Activated T-helper 2 cell treated with anti-CD3 and anti-CD28 coated beads, Interferon-gamma antibody, Interleukin-2, Interleukin-4, amounts not matched to agents 10 μg/mL and 5 μg/mL and 100 μg/mL, durations not matched to agents 14 hours and 24 hours and 36 hours (primary cell): ENCODE measurements at regions not wholly inside any gene's neighbourhood (a gene's known extent, or its start where the extent isn't known, plus 50 kb on each side); places are given as distances from the start of the nearest gene placed in this dataset.

Experiments used
- DNase-seq: peaks from one replicate; pipeline ENCODE4 v3.0.0; 2021; ENCODE audit warnings: low spot score
- H3K27ac Mint-ChIP-seq: one replicate; pipeline ENCODE4 v1.8.0; 2021; ENCODE audit warnings: mixed read lengths
- H3K27me3 Mint-ChIP-seq: one replicate; pipeline ENCODE4 v1.8.0; 2021; ENCODE audit warnings: low read depth, mixed read lengths
- H3K36me3 Mint-ChIP-seq: one replicate; pipeline ENCODE4 v1.8.0; 2021; ENCODE audit warnings: low read depth, mixed read lengths
- H3K4me1 Mint-ChIP-seq: one replicate; pipeline ENCODE4 v1.8.0; 2021; ENCODE audit warnings: low read depth, mixed read lengths
- H3K4me3 Mint-ChIP-seq: one replicate; pipeline ENCODE4 v1.8.0; 2021; ENCODE audit warnings: low read depth, mild to moderate bottlenecking, moderate library complexity, mixed read lengths
- H3K9me3 Mint-ChIP-seq: one replicate; pipeline ENCODE4 v1.8.0; 2021; ENCODE audit warnings: mixed read lengths
- intact Hi-C: fragments of 100-400 bp; cut with micrococcal nuclease; formaldehyde crosslinking; loops from one replicate; pipeline ENCODE4 v1.15.1; 2023

DNA sequence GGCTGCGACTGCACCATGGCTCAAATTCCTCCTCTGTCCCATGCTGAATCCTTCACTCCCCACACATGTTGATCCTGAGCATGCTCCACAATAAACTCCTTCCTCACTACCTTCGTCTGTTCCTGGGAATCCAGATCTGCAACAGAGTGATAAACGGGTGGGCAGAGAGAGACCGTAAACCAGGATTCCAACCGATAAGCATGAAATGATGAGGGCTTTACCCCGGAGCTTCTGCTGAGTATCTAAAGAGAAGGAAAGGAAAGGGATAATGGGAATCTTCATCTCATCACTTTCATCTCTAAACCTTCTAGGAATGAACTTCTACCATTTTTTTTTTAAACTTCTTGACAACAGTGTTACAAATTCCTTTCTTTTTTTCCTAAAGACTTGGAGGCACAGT, 329.3 kb upstream of the TNP1 start:
- Mint-ChIP-seq H3K4me1 (no peaks in the 10 kb centered on the region), H3K9me3 (no peaks in the 10 kb centered on the region), H3K27me3 (peaks cover 11% of the 10 kb centered on the region), H3K4me3 (no peak overlapping the region), H3K36me3 (no peaks in the 10 kb centered on the region), H3K27ac (no peak overlapping the region)
- DNase-seq: no peak
- intact Hi-C loops: no loop called here

DNA sequence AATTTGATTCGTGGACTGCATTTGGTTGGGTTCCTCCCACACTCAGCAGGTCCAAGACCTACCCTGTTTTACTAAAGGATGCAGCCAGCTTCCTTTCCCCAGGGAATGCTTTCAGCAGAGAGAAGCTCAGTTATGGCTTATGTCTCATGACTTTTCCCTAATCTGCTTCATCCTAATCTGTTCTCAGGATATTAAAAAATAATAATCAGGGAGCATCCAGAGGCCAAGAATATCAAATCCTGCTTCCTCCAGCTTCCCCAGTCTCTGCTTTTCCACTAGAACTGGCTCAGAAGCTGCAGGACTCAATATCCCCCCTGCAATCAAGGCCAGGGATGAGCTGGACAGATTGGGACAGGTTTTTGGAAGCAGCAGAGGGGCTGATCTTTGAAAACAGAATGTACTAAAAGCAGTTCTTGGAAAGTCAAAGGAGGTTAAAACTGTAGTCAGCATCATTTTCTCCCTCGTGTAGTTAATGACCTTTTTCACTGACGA, 326.9 kb upstream of the TNP1 start:
- Mint-ChIP-seq H3K27me3 (peaks cover 7% of the 10 kb centered on the region), H3K4me3 (no peak overlapping the region), H3K4me1 (peaks cover 2% of the 10 kb centered on the region), H3K9me3 (no peaks in the 10 kb centered on the region), H3K36me3 (no peaks in the 10 kb centered on the region), H3K27ac (no peak overlapping the region)
- intact Hi-C loops: no loop called here
- no peak for DNase-seq

DNA sequence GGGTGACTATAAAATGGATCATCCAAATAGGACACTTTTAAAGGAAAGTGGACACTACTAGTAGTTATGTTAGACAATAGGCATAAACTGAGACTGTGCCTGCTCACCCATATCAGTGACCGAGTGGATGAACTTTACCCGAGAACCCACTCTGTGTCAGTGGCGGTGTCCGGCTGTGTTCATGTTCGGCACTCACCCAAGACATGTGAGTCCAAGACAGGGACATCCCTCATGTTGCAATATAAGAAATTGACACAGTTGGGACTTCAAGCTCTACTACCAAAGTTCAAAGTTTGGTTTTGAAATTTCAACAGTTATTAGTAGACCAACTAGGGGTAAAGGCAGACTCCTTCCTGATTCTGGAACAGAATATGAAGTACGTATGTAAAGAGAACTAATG, 326.3 kb upstream of the TNP1 start:
- Mint-ChIP-seq H3K9me3 (no peaks in the 10 kb centered on the region), H3K27ac (no peak overlapping the region), H3K4me3 (no peak overlapping the region), H3K36me3 (no peaks in the 10 kb centered on the region), H3K4me1 (peaks cover 2% of the 10 kb centered on the region), H3K27me3 (peaks cover 4% of the 10 kb centered on the region)
- no peak for DNase-seq
- intact Hi-C loops: no loop called here

DNA sequence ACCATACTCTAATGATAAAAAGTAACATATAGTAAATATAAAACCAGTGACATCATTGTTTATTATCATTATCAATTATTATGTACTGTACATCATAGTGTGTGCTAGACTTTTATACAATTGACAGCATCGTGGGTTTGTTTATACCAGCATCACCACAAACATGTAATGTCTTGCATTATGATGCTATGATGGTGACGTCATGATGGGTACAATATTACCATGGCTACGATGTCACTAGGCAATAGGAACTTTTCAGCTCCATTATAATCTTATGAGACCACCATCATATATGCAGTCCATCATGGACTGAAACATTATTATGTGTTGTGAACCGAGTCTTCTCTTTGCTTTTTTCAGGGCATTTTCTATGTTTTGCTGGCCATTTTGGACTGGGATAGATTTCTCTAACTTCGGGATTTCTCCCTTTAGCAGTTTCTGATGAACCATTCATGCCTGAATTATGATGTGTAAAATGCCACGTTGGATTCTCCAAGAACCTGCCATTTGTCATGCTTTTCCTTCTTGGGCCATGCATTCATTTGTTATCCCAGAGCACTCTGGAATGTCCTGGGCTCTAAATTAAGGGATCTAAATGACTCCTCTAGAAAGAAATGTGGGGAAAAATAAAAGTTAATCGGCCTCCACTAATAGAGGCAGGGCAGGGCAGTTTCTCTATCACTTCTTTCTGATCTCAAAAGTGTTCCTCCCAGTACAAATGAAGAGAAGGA, 325.6 kb upstream of the TNP1 start:
- H3K36me3 Mint-ChIP-seq: no peaks in the 10 kb centered on the region
- H3K4me3 Mint-ChIP-seq: no peak overlapping the region
- no peaks in the 10 kb centered on the region for H3K9me3 Mint-ChIP-seq
- peaks cover 1% of the 10 kb centered on the region for H3K27me3 Mint-ChIP-seq
- H3K27ac Mint-ChIP-seq: no peak overlapping the region
- peaks cover 2% of the 10 kb centered on the region for H3K4me1 Mint-ChIP-seq
- DNase-seq: no peak
- intact Hi-C loops: no loop called here

DNA sequence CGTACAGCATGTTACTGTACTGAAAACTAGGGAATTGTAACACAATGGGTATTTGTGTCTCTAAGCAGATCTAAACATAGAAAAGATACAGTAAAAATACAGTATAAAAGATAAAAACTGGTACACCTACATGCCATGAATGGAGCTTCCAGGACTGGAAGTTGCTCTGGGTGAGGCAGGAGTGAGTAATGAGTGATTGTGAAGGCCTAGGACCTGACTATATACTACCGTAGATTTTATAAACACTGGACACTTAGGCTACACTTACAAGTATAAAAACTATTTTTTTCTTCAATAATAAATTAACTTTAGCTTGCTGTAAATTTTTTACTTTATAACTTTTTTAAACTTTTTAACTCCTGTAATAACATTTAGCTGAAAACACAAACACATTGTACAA, 324.4 kb upstream of the TNP1 start:
- Mint-ChIP-seq H3K4me1 (peaks cover 2% of the 10 kb centered on the region), H3K27me3 (peaks cover 1% of the 10 kb centered on the region), H3K36me3 (no peaks in the 10 kb centered on the region), H3K27ac (no peak overlapping the region), H3K4me3 (no peak overlapping the region), H3K9me3 (no peaks in the 10 kb centered on the region)
- intact Hi-C loops: no loop called here
- DNase-seq: no peak

DNA sequence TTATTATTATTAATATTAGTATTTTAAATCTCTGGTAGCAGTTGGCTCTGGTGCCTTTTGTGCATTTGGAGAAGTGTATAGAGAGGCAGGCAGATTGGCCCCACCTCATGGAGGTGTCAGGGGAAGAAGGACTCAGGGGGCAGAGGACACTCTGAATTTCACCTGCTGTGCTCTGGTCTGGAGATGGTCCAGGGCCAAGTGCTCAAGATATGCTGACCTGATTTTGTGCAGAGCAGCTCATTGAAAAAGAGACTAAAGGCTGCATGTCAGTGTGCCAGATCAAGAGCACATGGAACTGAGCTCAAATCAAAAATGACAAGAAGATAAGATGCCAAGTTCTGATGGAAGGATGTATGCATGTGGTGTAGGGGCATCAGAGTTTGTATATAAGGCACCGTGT, 323.6 kb upstream of the TNP1 start:
- Mint-ChIP-seq H3K27ac (no peak overlapping the region), H3K36me3 (no peaks in the 10 kb centered on the region), H3K4me1 (peaks cover 2% of the 10 kb centered on the region), H3K4me3 (no peak overlapping the region), H3K9me3 (no peaks in the 10 kb centered on the region), H3K27me3 (peaks cover 1% of the 10 kb centered on the region)
- DNase-seq: no peak
- intact Hi-C loops: no loop called here

DNA sequence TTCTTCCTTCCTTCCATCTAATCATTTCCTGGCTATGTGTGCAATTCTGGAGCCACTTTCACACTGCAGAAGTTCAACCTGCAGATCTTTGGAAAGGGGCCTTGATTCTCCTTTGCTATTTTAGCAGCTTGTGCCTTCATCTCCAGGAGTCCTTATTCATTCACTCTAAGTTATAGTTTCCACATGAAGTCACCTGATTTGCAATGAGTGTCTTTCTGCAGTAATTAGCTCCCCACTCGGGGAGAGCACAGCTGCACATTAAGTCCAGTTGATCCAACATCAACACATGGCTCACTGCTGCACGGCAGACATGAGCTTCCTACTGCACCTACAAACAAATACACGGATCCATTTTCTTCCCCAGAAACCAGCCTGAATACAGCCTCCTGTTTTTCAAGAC, 323.1 kb upstream of the TNP1 start:
- H3K4me3 Mint-ChIP-seq: no peak overlapping the region
- H3K4me1 Mint-ChIP-seq: peaks cover 2% of the 10 kb centered on the region
- no peak for DNase-seq
- no peaks in the 10 kb centered on the region for H3K9me3 Mint-ChIP-seq
- intact Hi-C loops: no loop called here
- H3K36me3 Mint-ChIP-seq: no peaks in the 10 kb centered on the region
- H3K27me3 Mint-ChIP-seq: peaks cover 1% of the 10 kb centered on the region
- no peak overlapping the region for H3K27ac Mint-ChIP-seq

DNA sequence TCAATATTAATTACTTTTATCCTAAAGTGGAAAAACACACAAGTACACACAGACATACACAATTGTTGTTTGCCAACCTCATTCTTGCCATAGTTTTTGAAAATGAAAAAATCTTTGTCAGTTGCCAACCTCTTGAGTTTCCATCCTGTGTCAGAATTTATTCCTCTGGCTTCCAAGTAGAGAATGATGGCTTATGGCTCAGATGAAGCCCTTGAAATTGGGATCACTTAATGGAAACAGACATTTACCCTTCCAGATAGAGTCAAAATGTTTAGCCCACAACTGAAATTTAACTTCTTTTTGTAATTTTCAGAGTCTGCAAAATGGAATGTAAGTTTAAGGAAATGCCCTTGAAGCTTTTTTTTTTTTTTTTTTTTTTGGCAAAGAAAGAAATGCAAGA, 321.6 kb upstream of the TNP1 start:
- peaks cover 2% of the 10 kb centered on the region for H3K4me1 Mint-ChIP-seq
- H3K36me3 Mint-ChIP-seq: no peaks in the 10 kb centered on the region
- no peak for DNase-seq
- intact Hi-C loops: no loop called here
- no peak overlapping the region for H3K27ac Mint-ChIP-seq
- no peak overlapping the region for H3K4me3 Mint-ChIP-seq
- no peaks in the 10 kb centered on the region for H3K9me3 Mint-ChIP-seq
- no peaks in the 10 kb centered on the region for H3K27me3 Mint-ChIP-seq

DNA sequence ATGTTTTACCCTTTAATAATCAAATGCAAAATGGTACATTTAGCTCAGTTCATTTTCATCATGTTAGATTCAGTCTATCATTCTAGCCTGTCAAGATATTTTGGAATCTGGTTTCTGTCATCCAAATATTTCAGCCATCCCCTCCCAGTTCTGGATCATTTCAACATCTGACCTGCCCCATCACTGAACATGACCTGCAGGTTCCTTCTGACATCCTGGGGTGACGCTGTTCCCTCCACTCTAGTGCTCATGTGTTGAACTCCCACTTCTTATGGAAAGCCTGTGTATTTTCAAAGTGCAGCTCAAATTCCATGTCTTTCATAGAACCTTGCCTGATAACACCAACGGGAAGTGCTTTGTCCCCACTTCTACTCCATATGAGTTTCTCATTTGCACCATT, 320.0 kb upstream of the TNP1 start:
- DNase-seq: no peak
- H3K9me3 Mint-ChIP-seq: no peaks in the 10 kb centered on the region
- H3K36me3 Mint-ChIP-seq: no peaks in the 10 kb centered on the region
- H3K27me3 Mint-ChIP-seq: no peaks in the 10 kb centered on the region
- no peak overlapping the region for H3K27ac Mint-ChIP-seq
- no peak overlapping the region for H3K4me3 Mint-ChIP-seq
- intact Hi-C loops: no loop called here
- peaks cover 2% of the 10 kb centered on the region for H3K4me1 Mint-ChIP-seq

DNA sequence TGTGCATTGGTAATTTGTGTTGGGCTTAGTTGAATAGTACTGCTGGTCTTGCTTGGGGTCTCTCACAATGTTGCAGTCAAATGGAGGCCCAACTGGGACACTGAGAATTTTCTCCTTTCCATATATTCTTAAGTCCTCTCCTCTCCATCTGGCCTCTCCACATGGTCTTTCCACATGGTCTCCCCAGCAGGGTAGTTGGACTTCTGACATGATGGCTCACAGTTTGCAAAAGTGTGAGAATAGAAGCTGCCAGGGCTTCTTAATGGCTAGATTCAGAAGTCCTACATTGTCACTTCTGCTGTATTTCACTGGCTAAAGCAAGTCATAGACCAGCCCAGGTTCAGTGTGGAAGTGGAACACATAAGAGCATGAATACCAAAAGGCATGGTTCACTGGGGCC, 318.5 kb upstream of the TNP1 start:
- no peak for DNase-seq
- H3K4me3 Mint-ChIP-seq: no peak overlapping the region
- no peaks in the 10 kb centered on the region for H3K9me3 Mint-ChIP-seq
- no peak overlapping the region for H3K27ac Mint-ChIP-seq
- H3K4me1 Mint-ChIP-seq: peaks cover 2% of the 10 kb centered on the region
- intact Hi-C loops: no loop called here
- peaks cover 4% of the 10 kb centered on the region for H3K27me3 Mint-ChIP-seq
- H3K36me3 Mint-ChIP-seq: no peaks in the 10 kb centered on the region

DNA sequence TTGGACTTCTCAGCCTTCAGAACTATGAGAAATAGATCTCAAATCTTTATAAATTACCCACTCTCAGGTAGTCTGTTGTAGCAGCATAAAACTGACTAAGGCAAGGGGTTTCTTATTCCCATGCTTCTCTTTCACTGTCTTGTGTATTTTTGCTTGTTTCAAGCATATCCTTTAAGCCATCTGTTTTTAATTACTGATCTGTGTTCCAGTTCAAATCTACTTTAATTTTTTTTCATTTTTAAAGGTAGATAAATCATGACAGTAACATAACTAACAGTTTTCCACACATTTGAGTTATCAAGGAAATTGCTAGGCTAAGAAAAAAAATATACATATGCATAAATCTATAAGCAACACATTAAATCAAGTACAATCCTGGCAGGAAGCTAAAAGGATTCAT, 317.9 kb upstream of the TNP1 start:
- Mint-ChIP-seq H3K4me3 (no peak overlapping the region), H3K27ac (no peak overlapping the region), H3K4me1 (no peaks in the 10 kb centered on the region), H3K36me3 (no peaks in the 10 kb centered on the region), H3K9me3 (no peaks in the 10 kb centered on the region), H3K27me3 (peaks cover 4% of the 10 kb centered on the region)
- intact Hi-C loops: no loop called here
- DNase-seq: no peak

DNA sequence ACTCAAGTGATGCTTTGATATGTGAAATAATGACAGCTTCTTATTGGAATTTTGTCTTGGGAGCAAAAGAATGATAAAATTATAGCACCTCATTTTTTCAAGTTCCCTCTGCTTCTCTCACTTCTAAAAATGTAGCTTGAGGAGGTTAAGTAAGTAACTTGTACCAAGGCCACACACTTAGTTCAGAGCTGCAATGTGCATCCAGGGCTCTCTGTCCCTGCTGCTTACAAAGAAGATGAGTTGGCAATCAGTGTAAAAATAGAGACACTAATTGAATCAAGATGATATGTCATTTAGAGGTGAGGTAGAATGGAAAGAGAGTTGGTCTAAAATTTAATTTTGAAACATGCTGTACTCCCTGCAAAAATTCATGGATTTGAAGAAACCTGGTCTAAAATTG, 312.0 kb upstream of the TNP1 start:
- Mint-ChIP-seq H3K9me3 (peaks cover 8% of the 10 kb centered on the region), H3K27ac (no peak overlapping the region), H3K4me1 (no peaks in the 10 kb centered on the region), H3K4me3 (no peak overlapping the region), H3K36me3 (no peaks in the 10 kb centered on the region), H3K27me3 (peaks cover 16% of the 10 kb centered on the region)
- intact Hi-C loops: no loop called here
- no peak for DNase-seq

DNA sequence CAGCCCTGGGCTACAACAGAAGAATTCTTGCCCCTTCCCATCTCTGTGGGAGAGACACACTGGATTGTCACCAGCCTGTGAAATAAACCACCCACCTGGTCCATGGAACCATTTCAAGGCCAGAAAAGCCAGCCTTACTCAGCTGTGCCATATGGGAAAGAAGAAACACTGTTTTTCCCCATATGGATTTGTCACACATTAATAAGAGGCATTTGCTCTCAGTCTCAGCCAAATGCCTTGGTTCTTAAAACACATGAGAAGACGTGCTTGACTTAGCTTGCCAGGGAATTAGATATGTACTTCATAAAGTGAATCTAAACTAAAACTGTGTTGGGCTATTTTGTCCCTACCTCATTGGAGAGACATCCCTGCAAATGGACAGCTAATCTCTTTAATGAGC, 308.6 kb upstream of the TNP1 start:
- Mint-ChIP-seq H3K4me3 (no peak overlapping the region), H3K36me3 (no peaks in the 10 kb centered on the region), H3K27me3 (peaks cover 22% of the 10 kb centered on the region), H3K27ac (no peak overlapping the region), H3K9me3 (peaks cover 8% of the 10 kb centered on the region), H3K4me1 (no peaks in the 10 kb centered on the region)
- intact Hi-C loops: loop anchor here (5.0 kb wide), 1 partner anchor 471 kb away; the partner anchor contains the start of gene IGFBP5
- no peak for DNase-seq

DNA sequence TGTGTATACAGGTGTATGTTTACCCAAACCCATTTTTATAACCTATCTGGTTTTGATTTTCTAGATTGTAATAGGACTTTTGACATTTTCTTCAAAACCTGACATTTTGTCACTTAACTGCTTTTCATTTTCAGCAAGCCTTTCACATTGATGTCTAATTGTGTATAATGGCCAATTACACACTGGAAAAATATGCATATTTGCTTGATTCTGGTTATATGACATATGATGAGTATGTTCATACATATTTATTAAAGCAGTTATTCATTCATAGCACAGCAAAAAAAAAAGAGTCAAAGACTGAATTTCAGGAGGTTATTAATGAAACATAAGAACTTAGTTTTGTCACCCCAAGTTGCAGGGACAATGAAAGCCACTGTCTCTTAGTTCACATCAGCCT, 307.7 kb upstream of the TNP1 start:
- Mint-ChIP-seq H3K27me3 (peaks cover 22% of the 10 kb centered on the region), H3K4me1 (peaks cover 7% of the 10 kb centered on the region), H3K36me3 (no peaks in the 10 kb centered on the region), H3K4me3 (no peak overlapping the region), H3K27ac (no peak overlapping the region), H3K9me3 (peaks cover 8% of the 10 kb centered on the region)
- intact Hi-C loops: loop anchor here (2.0 to 5.0 kb wide), 2 partner anchors 391 to 470 kb away; partner anchors contain the start of gene IGFBP5
- DNase-seq: no peak
